Loucy (cell line): ENCODE measurements at regions not wholly inside any gene's neighbourhood (a gene's known extent, or its start where the extent isn't known, plus 50 kb on each side); places are given as distances from the start of the nearest gene placed in this dataset.

Experiments
- EZH2phosphoT487 ChIP-seq: fragments of 200-600 bp; IDR thresholded peaks from 2 replicates; pipeline ENCODE4 v1.6.1; 2018; ENCODE audit warnings: antibody characterized with exemption, mild to moderate bottlenecking, moderate library complexity, borderline replicate concordance
- TF ChIP-seq, protein P1 (sequence below): fragments of 200-600 bp; sonication (generic); conservative IDR thresholded peaks from 2 replicates; pipeline ENCODE4 v1.5.1; 2014; ENCODE audit warnings: mild to moderate bottlenecking, antibody characterized with exemption, low read length

DNA sequence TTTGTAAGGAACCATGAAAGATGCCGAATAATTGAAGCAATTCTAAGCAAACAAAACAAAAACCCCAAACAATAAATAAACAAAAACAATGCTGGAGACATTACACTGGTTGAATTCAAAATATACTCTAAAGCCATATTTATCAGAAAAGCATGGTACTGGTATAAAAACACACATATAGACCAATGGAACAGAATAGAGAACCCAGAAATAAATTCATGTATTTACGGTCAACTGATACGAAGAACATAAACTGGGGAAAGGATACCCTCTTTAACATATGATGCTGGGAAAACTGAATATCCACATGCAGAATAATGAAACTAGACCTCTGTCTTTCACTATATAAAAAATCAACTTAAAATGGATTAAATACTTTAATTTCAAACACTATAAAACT, 214.3 kb upstream of the PDZRN3 start:
- TF ChIP-seq, protein P1, sequence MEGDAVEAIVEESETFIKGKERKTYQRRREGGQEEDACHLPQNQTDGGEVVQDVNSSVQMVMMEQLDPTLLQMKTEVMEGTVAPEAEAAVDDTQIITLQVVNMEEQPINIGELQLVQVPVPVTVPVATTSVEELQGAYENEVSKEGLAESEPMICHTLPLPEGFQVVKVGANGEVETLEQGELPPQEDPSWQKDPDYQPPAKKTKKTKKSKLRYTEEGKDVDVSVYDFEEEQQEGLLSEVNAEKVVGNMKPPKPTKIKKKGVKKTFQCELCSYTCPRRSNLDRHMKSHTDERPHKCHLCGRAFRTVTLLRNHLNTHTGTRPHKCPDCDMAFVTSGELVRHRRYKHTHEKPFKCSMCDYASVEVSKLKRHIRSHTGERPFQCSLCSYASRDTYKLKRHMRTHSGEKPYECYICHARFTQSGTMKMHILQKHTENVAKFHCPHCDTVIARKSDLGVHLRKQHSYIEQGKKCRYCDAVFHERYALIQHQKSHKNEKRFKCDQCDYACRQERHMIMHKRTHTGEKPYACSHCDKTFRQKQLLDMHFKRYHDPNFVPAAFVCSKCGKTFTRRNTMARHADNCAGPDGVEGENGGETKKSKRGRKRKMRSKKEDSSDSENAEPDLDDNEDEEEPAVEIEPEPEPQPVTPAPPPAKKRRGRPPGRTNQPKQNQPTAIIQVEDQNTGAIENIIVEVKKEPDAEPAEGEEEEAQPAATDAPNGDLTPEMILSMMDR, result no peak
- TF ChIP-seq EZH2phosphoT487, result no peak
